Ishikawa (cell line): ENCODE measurements at regions not wholly inside any gene's neighbourhood (a gene's known extent, or its start where the extent isn't known, plus 50 kb on each side); places are given as distances from the start of the nearest gene placed in this dataset.

Source experiments
- CEBPB ChIP-seq: IDR thresholded peaks from 2 replicates; pipeline ENCODE4 v1.6.1; 2012
- CREB1 ChIP-seq: IDR thresholded peaks from 2 replicates; pipeline ENCODE4 v1.6.1; 2012; ENCODE audit warnings: low read depth
- EGR1 ChIP-seq: IDR thresholded peaks from 2 replicates; pipeline ENCODE4 v1.6.1; 2012
- EP300 ChIP-seq: IDR thresholded peaks from 2 replicates; pipeline ENCODE4 v1.6.1; 2012; ENCODE audit warnings: borderline replicate concordance
- FOXM1 ChIP-seq: IDR thresholded peaks from 2 replicates; pipeline ENCODE4 v1.6.1; 2012; ENCODE audit warnings: low read depth, borderline replicate concordance
- MAX ChIP-seq: IDR thresholded peaks from 2 replicates; pipeline ENCODE4 v1.6.1; 2012
- NFIC ChIP-seq: IDR thresholded peaks from 2 replicates; pipeline ENCODE4 v1.6.1; 2012
- RAD21 ChIP-seq: IDR thresholded peaks from 2 replicates; pipeline ENCODE4 v1.6.1; 2012; ENCODE audit warnings: low read depth
- REST ChIP-seq: IDR thresholded peaks from 2 replicates; pipeline ENCODE4 v1.6.1; 2012; ENCODE audit warnings: low read depth, mild to moderate bottlenecking
- TAF1 ChIP-seq: IDR thresholded peaks from 2 replicates; pipeline ENCODE4 v1.6.1; 2012; ENCODE audit warnings: low read depth, mild to moderate bottlenecking
- TCF12 ChIP-seq: IDR thresholded peaks from 2 replicates; pipeline ENCODE4 v1.6.1; 2012; ENCODE audit warnings: low read depth
- TEAD4 ChIP-seq: IDR thresholded peaks from 2 replicates; pipeline ENCODE4 v1.6.1; 2012
- USF1 ChIP-seq: IDR thresholded peaks from 2 replicates; pipeline ENCODE4 v1.6.1; 2012
- YY1 ChIP-seq: IDR thresholded peaks from 2 replicates; pipeline ENCODE4 v1.6.1; 2012; ENCODE audit warnings: low read depth
- ZBTB7A ChIP-seq: IDR thresholded peaks from 2 replicates; pipeline ENCODE4 v1.6.1; 2012; ENCODE audit warnings: low read depth

GRCh38 chr20:24782801-24783630 lies 166.1 kb upstream of the CST7 start:
- TF ChIP-seq RAD21 (peak; percentile 23; the same call in 1 of the 2 replicates), YY1 (no peak)

- TF ChIP-seq FOXM1 (no peak), RAD21 (peak; percentile 49), NFIC (no peak), CEBPB (no peak), EP300 (no peak), CREB1 (no peak), TAF1 (no peak)
These were observed 165.2 kb upstream of the CST7 start for GRCh38 chr20:24783631-24784492.

- TF ChIP-seq CREB1: no peak
- TF ChIP-seq CEBPB: no peak
- no peak for TF ChIP-seq RAD21
- no peak for TF ChIP-seq EP300
- no peak for TF ChIP-seq TCF12
- no peak for TF ChIP-seq TEAD4
- TF ChIP-seq YY1: no peak
- no peak for TF ChIP-seq EGR1
- no peak for TF ChIP-seq REST
These were observed 164.5 kb upstream of the CST7 start for GRCh38 chr20:24784607-24785006.

GRCh38 chr20:24785141-24786110 lies 163.6 kb upstream of the CST7 start:
- TF ChIP-seq CREB1 (no peak), RAD21 (no peak), NFIC (no peak), TAF1 (no peak), MAX (no peak), ZBTB7A (no peak), USF1 (no peak), REST (no peak), YY1 (no peak), CEBPB (no peak), EP300 (no peak)

GRCh38 chr20:24786111-24786495 lies 163.0 kb upstream of the CST7 start:
- no peak for TF ChIP-seq RAD21
- no peak for TF ChIP-seq TEAD4
- TF ChIP-seq EP300: no peak
- TF ChIP-seq TAF1: no peak

- TF ChIP-seq YY1 (no peak), TCF12 (no peak), USF1 (no peak), NFIC (no peak), EP300 (no peak), MAX (no peak), ZBTB7A (no peak), EGR1 (no peak)
These were observed 162.4 kb upstream of the CST7 start for GRCh38 chr20:24786646-24787045.
